LoVo (cell line): ENCODE measurements at regions not wholly inside any gene's neighbourhood (a gene's known extent, or its start where the extent isn't known, plus 50 kb on each side); places are given as distances from the start of the nearest gene placed in this dataset.
A peak's percentile ranks its signal among the peaks of the same experiment; 100 is the strongest.

Source experiments
- DNase-seq: peaks from one replicate; pipeline ENCODE4 v3.0.0-alpha.2; 2016; ENCODE audit warnings: low spot score

- no peak for DNase-seq
Observed at GRCh38 chr7:12783421-12784095, 96.1 kb downstream of the ARL4A start.

GRCh38 chr7:12785473-12785872 lies 98.0 kb downstream of the ARL4A start:
- peak; percentile 41 for DNase-seq

- DNase-seq = no peak
Observed at GRCh38 chr7:12786494-12786893, 99.1 kb downstream of the ARL4A start.

GRCh38 chr7:12788171-12788570 lies 100.7 kb downstream of the ARL4A start:
- no peak for DNase-seq

GRCh38 chr7:12788591-12788990 lies 101.2 kb downstream of the ARL4A start:
- DNase-seq = no peak

GRCh38 chr7:12794722-12795302 lies 107.4 kb downstream of the ARL4A start:
- DNase-seq = no peak

GRCh38 chr7:12796397-12797127 lies 109.1 kb downstream of the ARL4A start:
- no peak for DNase-seq

- no peak for DNase-seq
Observed at GRCh38 chr7:12800486-12800885, 113.1 kb downstream of the ARL4A start.

GRCh38 chr7:12801107-12801506 lies 113.7 kb downstream of the ARL4A start:
- peak; percentile 88 for DNase-seq

- peak; percentile 93 for DNase-seq
Observed at GRCh38 chr7:12802070-12802469, 114.6 kb downstream of the ARL4A start.

- DNase-seq = no peak
Observed at GRCh38 chr7:12803542-12803941, 116.1 kb downstream of the ARL4A start.

GRCh38 chr7:12805518-12805928 lies 118.1 kb downstream of the ARL4A start:
- no peak for DNase-seq

GRCh38 chr7:12805957-12806356 lies 118.5 kb downstream of the ARL4A start:
- DNase-seq = no peak

GRCh38 chr7:12809476-12809875 lies 122.0 kb downstream of the ARL4A start:
- DNase-seq = no peak

- no peak for DNase-seq
Observed at GRCh38 chr7:12812111-12812510, 124.7 kb downstream of the ARL4A start.

- no peak for DNase-seq
Observed at GRCh38 chr7:12814107-12814506, 126.7 kb downstream of the ARL4A start.

GRCh38 chr7:12814828-12815227 lies 127.4 kb downstream of the ARL4A start:
- no peak for DNase-seq

GRCh38 chr7:12815426-12815825 lies 128.0 kb downstream of the ARL4A start:
- no peak for DNase-seq

- DNase-seq = no peak
Observed at GRCh38 chr7:12815871-12816270, 128.4 kb downstream of the ARL4A start.

- DNase-seq = no peak
Observed at GRCh38 chr7:12820777-12821176, 133.3 kb downstream of the ARL4A start.

- no peak for DNase-seq
Observed at GRCh38 chr7:12821746-12822145, 134.3 kb downstream of the ARL4A start.

GRCh38 chr7:12826079-12826478 lies 138.6 kb downstream of the ARL4A start:
- DNase-seq = no peak

- DNase-seq = no peak
Observed at GRCh38 chr7:12827219-12827821, 139.9 kb downstream of the ARL4A start.
